ENCODE measurements at regions not wholly inside any gene's neighbourhood (a gene's known extent, or its start where the extent isn't known, plus 50 kb on each side); places are given as distances from the start of the nearest gene placed in this dataset.
"Not testable (repeated sequence)": the region's sequence is repeated elsewhere in the genome, so short reads cannot be mapped to it uniquely, and the experiment has no call there.

DNA sequence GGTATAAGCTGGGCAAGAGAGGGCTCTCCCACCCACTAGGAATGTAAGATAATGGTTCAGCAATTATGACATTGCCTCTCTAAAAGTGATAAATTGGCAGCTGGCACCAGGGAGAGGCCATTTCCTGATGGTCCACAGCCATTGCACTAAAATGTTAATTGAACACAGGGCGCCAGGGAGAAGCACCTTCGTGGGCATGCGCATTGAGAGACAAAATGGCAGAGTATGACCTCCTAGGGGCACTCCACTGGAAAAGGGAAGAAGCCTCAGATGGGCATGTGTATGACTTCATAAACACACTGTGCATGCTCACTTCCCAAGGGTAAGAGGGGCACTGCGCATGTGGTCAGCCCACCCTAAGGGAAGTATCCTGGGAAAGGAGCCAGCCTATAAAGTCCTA, 419.2 kb downstream of the AGTPBP1 start:
- no peak for DNase-seq

DNA sequence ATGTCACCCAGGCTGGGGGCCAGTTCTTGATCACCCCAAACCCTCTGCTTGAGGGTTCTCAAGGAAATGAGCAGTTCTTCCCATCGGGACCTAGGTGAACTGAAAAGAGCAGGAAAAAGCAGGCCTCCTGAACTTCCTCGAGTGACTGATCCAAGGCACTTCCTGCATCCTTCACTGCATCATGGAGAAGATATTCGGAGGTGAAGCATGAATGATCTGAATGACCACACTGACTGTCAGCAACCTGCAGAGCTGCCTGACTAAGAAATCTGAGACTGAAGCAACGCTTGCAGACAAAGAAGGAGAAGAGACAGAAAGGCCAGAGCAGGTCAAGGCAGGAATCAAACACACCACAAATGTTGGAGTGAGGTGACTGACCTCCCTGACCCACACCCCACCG, 420.2 kb downstream of the AGTPBP1 start:
- DNase-seq: no peak

DNA sequence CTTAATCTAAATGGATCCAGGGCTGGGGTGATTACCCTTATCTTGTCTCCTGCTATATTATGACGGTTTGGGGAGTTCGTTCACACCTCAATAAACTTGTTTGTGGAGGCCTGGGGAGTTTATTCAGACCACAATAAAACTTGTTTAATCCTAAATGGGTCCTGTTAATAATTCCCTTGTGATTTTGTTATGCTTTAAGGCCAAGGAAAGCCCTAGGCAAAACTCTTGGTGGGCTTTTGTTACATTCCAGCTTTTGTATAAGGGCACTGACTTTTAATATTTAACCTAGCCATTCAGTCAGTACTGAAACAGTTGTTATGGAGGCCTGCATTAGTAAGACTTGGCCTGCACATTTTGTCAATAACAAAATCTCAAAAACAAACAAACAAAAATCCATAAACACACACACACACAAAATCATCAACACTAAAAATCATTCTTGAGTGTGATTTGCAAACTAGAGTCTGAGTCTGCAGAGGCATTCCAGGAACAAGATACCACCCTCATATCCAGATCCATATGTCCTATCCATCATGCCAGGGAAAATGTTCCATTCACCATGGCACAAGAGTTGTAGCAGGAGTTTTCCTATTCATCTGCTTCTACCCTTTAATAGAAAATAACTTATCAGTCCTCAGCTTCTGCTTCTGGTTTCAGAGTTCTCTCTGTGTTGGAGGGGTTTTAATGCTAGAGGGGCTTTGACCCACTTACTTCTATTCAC, 421.7 kb downstream of the AGTPBP1 start:
- DNase-seq: no peak

DNA sequence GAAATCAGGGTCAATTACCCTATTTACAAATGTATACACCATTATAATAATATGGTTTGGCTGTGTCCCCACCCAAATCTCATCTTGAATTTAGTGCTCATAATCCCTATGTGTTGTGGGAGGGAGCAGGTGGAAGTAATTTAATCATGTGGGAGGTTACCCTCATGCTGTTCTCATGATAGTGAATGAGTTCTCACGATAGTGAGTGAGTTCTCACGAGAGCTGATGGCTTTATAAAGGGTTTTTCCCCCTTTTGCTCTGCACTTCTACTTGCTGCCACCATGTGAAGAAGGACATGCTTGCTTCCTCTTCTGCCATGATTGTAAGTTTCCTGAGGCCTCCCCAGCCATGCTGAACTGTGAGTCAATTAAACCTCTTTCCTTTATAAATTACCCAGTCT, 426.2 kb downstream of the AGTPBP1 start:
- DNase-seq: not testable (repeated sequence)

DNA sequence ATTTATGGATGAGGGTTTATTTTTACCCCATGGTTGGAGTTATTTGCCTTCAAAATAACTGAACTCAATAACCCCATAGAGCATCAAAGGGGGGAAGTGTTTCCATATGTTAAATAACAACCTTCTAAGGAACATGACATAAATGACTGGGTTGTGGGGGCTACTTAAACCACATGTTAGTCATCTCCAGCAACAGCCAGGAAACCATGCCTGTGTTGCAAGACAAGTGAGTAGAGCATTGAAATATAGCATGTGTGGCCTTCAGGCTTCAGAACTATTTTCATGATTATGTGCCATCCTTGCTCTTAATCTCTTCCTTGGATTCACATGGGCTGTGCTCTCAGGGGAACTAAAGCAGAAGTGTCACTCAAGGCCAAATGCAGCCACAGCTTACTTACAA, 431.2 kb downstream of the AGTPBP1 start:
- DNase-seq: no peak

DNA sequence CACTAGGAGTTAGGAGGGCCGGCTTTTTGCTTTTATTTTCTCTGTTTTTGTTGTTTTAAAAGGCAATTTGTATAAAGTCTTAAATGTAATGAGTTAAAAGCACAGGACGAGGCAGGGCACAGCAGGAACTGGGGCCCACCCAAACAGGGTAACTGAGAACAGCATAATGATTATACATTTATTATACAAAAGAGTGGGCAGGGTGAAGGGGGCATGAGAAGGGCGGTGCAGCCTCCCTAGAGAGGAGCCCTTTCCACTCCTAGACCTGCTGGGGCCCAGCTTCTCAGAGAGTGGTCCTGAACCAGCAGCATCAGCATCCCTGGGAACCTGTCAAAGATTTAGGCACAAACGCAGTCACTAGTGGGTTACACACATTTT, 438.0 kb downstream of the AGTPBP1 start:
- no peak for DNase-seq

DNA sequence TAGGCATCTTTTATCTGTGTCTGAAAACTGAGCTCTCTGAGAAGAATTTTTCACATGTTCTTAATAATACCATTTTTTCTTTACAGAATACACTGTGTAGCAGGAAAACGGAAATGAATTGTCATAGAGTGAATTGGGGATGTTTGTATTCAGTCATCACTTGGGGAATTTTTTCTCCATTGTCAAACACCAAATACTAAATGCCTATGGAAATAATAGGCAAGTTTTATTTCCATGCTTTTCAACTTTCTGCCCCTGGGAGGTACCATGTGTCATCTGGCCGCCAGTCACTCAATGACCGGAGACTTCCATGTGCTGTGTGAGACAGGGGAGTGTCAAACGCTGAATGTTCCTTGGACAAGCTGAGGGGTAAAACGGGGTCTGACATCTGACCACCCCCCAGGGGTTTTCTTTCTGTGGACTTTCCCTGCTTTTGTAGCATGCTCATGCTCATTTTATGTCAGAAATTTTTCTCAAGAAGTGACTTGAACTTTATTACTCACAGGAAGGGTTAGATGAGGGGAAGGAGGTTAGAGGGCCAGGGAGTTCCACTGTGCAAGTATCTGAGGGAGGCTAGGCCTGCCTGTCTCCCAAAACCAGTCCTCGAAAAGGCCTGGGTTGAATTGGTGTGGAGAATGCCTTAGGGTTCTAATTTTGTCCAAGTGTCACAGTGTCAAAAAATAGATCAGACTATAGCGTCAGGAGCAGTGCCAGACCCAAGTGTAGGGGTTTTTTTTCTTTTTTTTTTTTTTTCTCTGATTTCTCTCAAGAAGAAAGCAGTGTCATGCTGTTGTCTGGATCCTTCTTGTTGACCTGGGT, 438.6 kb downstream of the AGTPBP1 start:
- no peak for DNase-seq

DNA sequence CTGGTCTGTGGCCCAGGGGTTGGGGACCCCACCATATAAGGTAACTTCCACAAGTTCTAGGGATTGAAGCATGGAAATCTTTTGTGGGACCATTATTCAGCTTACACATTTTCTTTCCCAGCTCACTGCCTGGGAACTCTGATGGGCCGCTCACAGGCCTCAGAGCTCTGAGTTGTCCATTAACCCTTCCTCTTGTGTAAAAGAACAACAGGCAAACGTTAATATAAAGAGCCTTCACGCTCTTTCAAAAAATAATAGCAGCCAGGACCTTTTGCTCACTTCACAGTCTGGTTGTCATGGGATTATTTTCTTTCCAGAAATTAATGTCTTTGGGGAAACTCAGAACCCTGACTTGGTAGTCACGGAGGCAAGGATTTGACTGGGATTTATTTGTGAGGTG, 443.3 kb downstream of the AGTPBP1 start:
- DNase-seq: no peak

DNA sequence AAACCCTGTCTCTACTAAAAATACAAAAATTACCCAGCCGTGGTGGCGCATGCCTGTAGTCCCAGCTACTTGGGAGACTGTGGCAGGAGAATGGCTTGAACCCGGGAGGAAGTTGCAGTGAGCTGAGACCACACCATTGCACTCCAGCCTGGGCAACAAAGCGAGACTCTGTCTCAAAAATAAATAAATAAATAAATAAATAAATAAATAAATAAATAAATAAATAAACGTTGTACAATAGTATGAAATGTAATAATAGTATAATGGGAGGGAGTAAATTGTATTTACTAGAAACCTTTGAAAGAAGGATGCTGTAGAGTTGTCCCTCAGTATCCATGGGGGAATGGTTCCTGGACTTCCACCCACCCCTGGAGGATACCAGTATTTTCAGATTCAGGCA, 446.5 kb downstream of the AGTPBP1 start:
- DNase-seq: not testable (repeated sequence)

DNA sequence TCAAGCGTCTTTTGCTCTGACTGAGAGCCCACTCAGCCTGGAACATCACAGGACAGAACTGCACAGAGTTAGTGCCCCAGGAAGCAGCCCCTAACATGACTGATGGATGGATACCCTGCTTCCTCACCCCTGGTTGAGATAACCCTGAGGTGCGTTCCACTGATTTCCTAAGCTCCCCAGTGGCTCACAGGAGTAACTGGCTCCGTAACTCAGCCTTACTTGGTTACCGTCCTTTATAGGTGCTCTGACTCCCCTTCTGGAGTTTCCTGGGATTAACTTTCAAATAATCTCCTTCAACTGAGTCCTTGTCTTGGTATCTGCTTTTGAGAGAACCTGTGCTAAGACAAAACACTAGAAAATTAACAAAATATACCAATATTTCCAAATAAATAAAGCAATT, 449.5 kb downstream of the AGTPBP1 start:
- no peak for DNase-seq

DNA sequence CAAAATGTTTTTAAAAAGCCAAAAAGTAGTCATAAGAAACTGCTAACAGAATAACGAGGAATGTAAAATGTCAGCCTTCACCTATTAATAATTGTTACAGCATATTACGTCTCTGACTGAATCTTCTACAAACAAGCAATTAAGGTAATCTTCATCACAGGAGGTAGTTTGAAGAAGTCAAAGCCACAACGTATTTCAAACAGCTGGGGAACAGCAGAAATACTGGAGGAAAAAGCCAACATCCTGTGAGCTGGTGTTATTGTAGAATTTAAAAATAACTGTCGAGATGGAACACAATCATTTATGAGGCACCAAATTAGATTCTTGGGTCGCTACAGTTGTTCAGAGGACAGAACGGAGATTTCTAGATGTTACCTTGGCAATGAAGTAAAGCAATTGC, 450.5 kb downstream of the AGTPBP1 start:
- no peak for DNase-seq

DNA sequence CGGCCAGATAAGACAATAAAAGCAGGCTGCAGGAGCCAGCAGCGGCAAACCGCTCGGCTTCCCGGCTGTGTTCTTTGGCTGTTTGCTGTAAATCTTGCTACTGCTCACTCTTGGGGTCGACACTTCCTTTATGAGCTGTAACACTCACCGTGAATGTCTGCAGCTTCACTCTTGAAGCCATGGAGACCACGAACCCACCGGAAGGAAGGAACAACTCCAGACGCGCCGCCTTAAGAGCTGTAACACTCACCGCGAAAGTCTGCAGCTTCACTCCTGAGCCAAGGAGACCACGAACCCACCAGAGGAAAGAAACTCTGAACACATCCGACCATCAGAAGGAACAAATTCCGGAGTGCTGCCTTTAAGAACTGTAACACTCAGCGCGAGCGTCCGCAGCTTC, 451.7 kb downstream of the AGTPBP1 start:
- peak in 1 of 2 donors; percentile 2 for DNase-seq

DNA sequence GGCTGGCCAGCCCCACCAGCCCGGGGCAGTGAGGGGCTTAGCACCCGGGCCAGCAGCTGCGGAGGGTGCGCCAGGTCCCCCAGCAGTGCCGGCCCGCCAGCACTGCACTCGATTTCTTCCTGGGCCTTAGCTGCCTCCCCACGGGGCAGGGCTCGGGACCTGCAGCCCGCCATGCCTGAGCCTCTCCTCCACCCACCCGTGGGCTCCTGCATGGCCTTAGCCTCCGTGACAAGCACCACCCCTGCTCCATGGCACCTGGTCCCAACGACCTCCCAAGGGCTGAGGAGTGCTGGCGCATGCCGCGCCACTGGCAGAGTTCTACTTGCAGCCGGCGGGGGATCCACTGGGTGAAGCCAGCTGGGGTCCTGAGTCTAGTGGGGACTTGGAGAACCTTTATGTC, 452.6 kb downstream of the AGTPBP1 start:
- no peak for DNase-seq

DNA sequence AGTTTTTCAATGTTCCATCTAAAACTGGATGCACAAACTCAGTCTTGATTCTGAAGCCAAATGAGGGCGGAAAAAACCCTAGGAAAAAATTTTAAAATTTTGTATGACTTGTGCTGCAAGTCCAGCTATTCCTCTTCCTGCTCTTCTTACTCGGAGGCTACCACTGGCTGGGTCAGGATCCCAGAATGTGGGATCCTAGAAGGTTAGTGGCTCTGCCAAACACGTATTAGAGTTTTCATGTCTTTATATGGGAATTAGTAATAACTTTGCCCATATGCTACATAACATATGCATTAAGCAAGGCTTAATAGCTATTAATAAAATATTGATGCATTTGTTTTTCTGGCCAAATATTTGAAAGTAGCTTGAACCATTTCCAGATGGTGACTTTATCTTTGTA, 458.3 kb downstream of the AGTPBP1 start:
- DNase-seq: no peak

DNA sequence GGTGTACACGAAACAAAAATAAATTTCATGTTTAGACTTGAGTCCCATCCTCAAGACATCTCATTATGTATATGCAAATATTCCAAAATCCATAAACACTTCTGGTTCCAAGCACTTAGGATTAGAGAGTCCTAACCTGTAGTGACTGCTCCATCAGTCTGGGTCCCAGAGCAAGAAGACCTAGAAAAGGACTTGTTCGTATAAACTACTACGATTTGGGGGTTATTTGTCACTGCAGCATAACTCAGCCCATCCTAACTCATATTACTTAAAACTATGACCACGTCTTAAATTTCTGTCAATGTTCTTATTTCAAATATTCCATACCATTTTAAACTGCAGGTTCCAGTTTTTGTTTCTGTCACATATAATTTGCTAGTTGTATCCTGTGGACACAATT, 463.0 kb downstream of the AGTPBP1 start:
- DNase-seq: no peak

DNA sequence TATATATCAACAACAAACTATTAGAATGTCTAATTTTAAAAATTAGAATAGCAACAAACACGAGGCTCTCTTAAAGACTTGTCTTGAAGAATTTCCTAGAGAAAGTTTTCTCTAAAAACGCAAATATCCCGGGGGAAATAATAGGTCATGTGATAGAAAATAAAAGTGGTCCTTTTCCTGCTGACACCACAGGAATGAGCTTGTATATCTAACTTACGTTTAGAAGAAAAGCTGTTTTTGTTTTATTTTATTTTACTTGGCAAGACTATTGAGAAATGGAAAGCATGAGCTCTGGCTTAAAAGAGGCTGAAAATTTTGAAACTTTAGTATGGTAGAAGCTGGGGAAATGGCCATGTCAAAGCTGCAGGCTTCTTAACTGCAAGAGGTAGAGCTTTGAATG, 465.0 kb downstream of the AGTPBP1 start:
- no peak for DNase-seq

DNA sequence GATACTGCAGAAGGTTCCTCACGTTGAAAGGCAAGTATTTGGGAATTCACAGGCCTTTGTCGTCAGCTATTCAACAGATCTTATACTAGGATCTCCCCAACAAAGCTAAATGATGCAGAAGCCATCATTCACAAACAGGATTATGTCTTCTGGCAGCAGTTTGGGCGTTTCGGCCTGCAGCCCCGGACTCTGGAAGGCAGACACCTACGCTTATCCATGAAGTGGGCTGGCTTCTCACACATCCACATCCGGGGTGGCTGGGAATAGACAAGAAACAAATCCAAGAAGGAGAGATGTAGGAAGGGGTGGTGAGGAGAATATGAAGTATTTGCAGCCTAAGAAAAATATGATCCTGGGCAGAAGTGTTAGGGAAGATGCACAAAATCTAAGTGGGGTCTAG, 471.9 kb downstream of the AGTPBP1 start:
- DNase-seq: no peak

DNA sequence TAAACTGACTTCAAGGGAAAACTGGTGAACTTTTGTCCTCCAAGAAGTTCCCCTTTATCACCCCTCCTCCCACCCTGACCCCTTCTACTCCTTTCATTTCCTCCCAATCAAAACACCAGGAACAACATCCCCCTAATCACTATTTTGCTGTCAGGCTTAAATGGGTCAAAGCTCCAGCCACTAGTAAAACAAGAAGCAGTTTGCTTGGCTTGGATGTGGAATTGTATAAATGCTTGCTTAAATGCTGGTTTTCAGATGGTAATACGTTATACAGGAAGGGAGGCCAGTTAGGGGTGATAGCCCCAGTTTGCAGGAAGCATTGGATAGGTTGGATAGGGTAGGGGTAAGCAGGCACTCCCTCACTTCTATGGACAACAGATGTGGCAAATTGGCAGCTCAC, 473.6 kb downstream of the AGTPBP1 start:
- no peak for DNase-seq

DNA sequence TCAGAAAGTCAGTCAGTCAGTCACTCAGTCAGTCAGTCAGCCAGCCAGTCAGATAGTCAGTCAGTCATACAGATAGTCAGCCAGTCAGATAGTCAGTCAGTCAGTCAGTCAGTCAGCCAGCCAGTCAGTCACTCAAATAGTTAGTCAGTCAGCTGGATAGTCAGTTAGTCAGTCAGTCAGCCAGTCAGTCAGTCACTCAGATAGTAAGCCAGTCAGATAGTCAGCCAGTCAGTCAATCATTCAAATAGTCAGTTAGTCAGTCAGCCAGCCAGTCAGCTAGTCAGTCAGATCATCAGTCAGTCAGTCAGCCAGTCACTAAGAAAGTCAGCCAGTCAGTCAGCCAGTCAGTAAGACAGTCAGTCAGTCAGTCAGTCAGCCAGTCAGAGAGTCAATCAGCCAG, 477.1 kb downstream of the AGTPBP1 start:
- DNase-seq: no peak

DNA sequence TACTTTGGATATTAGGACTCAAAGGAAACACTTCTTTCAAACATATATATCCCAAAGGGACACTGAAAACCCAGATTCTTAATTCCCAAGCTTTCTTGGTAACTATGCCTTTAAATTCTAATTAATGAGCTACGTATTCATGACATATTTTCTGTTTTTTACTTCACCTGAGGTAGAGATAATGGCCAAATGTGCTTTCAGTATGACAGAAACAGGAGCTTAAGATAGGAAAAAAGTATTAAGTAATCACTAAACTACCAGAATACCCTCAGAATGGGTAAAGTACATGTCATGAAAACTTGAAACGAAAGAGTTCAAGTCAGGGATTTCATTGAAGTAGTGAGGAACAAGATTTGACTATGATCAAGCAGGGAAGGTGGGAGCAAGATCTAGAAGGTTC, 478.5 kb downstream of the AGTPBP1 start:
- no peak for DNase-seq

DNA sequence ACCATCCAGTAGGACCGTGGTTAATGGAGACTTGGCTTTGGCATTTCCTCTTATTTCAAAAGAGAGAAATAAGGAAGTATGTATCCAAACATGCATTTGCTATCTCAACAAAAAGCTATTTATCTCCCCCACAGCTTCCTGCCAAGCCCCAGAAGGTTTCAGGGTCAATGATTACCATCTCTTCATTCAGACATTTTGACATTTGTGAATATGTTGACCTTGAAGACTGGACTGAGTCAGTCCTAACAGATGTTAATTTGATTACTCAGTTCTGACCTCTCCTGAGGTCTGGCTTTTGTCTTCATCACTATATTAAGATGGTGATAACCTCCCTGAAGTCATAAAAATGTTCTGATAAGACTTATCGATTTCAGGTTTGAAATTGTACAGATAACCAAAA, 479.4 kb downstream of the AGTPBP1 start:
- DNase-seq: no peak

DNA sequence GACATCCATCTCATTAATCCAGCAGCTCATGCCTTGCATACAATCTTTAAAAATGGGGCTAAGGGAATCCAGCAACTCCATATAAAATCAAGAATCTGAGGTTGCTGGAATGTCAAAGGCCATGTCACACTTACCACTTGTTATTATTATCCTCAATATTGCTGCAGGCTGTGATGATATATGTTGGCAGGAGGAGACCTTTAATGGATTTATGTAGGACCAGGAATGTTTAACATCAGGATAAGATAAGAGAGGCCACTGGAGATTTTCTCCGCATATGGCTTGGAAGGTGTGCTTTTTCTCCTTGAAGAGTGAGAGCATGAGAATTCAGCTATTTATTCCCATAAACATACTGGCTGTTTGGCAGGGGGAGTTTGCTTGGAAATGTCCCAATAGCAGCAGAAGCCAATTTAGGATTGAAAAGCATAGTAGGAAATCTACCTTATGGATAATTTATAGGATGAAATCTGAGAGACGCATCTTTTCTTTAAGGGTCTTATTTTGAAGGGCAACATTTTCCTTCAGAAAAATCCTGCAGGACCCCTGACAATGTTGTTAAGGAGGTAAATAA, 481.4 kb downstream of the AGTPBP1 start:
- DNase-seq: no peak

DNA sequence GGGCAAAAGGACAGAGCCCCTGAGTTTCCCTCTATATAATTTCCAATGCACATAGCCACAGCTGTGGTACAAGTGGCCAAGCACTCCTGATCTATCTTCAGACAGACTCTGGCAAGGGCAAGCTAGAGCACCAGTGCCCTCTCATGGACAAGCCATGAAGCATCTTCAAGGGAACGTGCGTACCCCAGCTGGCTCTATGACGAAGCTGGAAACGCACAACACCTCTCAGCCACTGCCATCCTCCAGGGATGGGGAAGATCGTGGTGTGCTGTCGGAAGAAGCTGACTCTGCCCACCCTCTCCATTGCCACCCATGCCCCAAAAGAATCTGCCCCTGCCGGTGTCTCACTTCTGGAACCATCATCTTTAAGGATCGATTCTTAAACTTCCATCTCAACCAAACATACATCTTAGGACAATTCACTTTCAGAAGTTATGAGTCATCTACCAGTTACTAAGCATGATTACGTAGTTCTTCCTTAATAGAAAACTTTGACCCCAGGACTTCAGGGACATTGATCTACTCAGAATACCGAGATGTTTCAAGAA, 482.9 kb downstream of the AGTPBP1 start:
- DNase-seq: peak in 1 of 2 donors; percentile 15

DNA sequence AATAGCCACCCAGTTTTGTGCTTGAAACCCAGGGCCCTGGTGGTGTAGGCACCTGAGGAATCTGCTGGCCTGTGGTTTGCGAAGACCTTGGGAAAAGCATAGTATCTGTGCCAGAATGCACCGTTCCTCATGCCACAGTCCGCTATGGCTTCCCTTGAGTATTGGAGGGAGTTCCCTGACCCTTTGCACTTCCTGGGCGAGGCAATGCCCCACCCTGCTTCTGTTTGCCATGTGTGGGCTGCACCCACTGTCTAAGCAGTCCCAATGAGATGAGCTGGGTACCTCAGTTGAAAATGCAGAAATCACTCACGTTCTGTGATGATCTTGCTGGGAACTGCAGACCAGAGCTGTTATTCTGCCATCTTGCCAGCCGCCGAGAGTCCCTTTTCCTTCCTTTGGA, 483.5 kb downstream of the AGTPBP1 start:
- no peak for DNase-seq

All from stimulated activated CD4-positive, alpha-beta T cell treated with anti-CD3 and anti-CD28 coated beads, Interleukin-2, amount 100 ng/mL, for 24 hours (primary cell).